ENCODE measurements at regions not wholly inside any gene's neighbourhood (a gene's known extent, or its start where the extent isn't known, plus 50 kb on each side); places are given as distances from the start of the nearest gene placed in this dataset.
"Not testable (repeated sequence)": the region's sequence is repeated elsewhere in the genome, so short reads cannot be mapped to it uniquely, and the experiment has no call there.

- DNase-seq, result no peak
These were observed 191.3 kb downstream of the OR2B2 start for GRCh38 chr6:27720607-27721580.

GRCh38 chr6:27719039-27719438, 193.2 kb downstream of the OR2B2 start:
- not testable (repeated sequence) for DNase-seq

- DNase-seq, result no peak
These were observed 205.8 kb downstream of the OR2B2 start for GRCh38 chr6:27706431-27706830.

- no peak for DNase-seq
These were observed 211.9 kb downstream of the OR2B2 start for GRCh38 chr6:27700337-27700736.

- no peak for DNase-seq
These were observed 217.7 kb downstream of the OR2B2 start for GRCh38 chr6:27694547-27694874.

- no peak for DNase-seq
These were observed 218.2 kb downstream of the OR2B2 start for GRCh38 chr6:27693766-27694546.

- DNase-seq, result not testable (repeated sequence)
These were observed 219.2 kb upstream of the ZNF184 start for GRCh38 chr6:27692133-27692532.

GRCh38 chr6:27688014-27688586, 215.2 kb upstream of the ZNF184 start:
- DNase-seq, result peak; percentile 83

GRCh38 chr6:27687154-27688013, 214.5 kb upstream of the ZNF184 start:
- DNase-seq, result peak; percentile 75

GRCh38 chr6:27685279-27685678, 212.4 kb upstream of the ZNF184 start:
- no peak for DNase-seq

- no peak for DNase-seq
These were observed 211.6 kb upstream of the ZNF184 start for GRCh38 chr6:27684264-27685211.

GRCh38 chr6:27679964-27680694, 207.2 kb upstream of the ZNF184 start:
- DNase-seq, result no peak

GRCh38 chr6:27679308-27679963, 206.5 kb upstream of the ZNF184 start:
- no peak for DNase-seq

- DNase-seq, result no peak
These were observed 205.6 kb upstream of the ZNF184 start for GRCh38 chr6:27678469-27678868.

GRCh38 chr6:27674882-27675281, 202.0 kb upstream of the ZNF184 start:
- no peak for DNase-seq

- no peak for DNase-seq
These were observed 199.4 kb upstream of the ZNF184 start for GRCh38 chr6:27672113-27672799.

GRCh38 chr6:27669624-27670301, 196.9 kb upstream of the ZNF184 start:
- DNase-seq, result no peak

GRCh38 chr6:27669295-27669623, 196.4 kb upstream of the ZNF184 start:
- DNase-seq, result no peak

Measured in amniotic stem cell (primary cell).